Loucy (cell line): ENCODE measurements at regions not wholly inside any gene's neighbourhood (a gene's known extent, or its start where the extent isn't known, plus 50 kb on each side); places are given as distances from the start of the nearest gene placed in this dataset.

Experiments used
- H2AFZ ChIP-seq: fragments of 200-600 bp; sonication (generic); 2 replicates; pipeline ENCODE4 v1.6.0; 2016; ENCODE audit warnings: antibody characterized with exemption, mild to moderate bottlenecking, low read length, moderate library complexity
- H3F3A ChIP-seq: fragments of 200-600 bp; 2 replicates; pipeline ENCODE4 v1.6.0; 2016; ENCODE audit warnings: antibody characterized with exemption, low read depth, mild to moderate bottlenecking
- H3K27me3 ChIP-seq: fragments of 200-600 bp; sonication (generic); 2 replicates; pipeline ENCODE4 v1.6.1; 2014; ENCODE audit warnings: low read length, mild to moderate bottlenecking; ENCODE audit not compliant: insufficient read depth, poor library complexity, severe bottlenecking
- H3K36me3 ChIP-seq: fragments of 200-600 bp; sonication (generic); 2 replicates; pipeline ENCODE4 v1.6.1; 2016; ENCODE audit warnings: low read length; ENCODE audit not compliant: insufficient read depth
- H3K4me1 ChIP-seq: fragments of 200-600 bp; sonication (generic); 2 replicates; pipeline ENCODE4 v1.5.1; 2014; ENCODE audit warnings: low read length, mild to moderate bottlenecking; ENCODE audit not compliant: insufficient read depth, poor library complexity, severe bottlenecking
- H3K4me2 ChIP-seq: fragments of 200-600 bp; sonication (generic); 2 replicates; pipeline ENCODE4 v1.6.0; 2014; ENCODE audit warnings: antibody characterized with exemption, low read length, low read depth, mild to moderate bottlenecking; ENCODE audit not compliant: poor library complexity, severe bottlenecking
- H3K4me3 ChIP-seq: fragments of 200-600 bp; sonication (generic); 2 replicates; pipeline ENCODE4 v1.5.1; 2014; ENCODE audit warnings: low read length, mild to moderate bottlenecking, mixed read lengths; ENCODE audit not compliant: poor library complexity, severe bottlenecking
- H3K79me2 ChIP-seq: fragments of 200-600 bp; sonication (generic); 2 replicates; pipeline ENCODE4 v1.6.1; 2014; ENCODE audit warnings: low read length; ENCODE audit not compliant: insufficient read depth
- H3K9ac ChIP-seq: fragments of 200-600 bp; sonication (generic); 2 replicates; pipeline ENCODE4 v1.6.0; 2014; ENCODE audit warnings: mild to moderate bottlenecking, low read depth, low read length, moderate library complexity; ENCODE audit not compliant: poor library complexity, severe bottlenecking
- H3K9me2 ChIP-seq: fragments of 200-600 bp; sonication (generic); replicated peaks from 2 replicates; pipeline ENCODE4 v1.6.1; 2016; ENCODE audit warnings: low read depth, low read length, mixed read lengths
- H3K9me3 ChIP-seq: fragments of 200-600 bp; sonication (generic); 2 replicates; pipeline ENCODE4 v1.6.1; 2014; ENCODE audit warnings: mild to moderate bottlenecking, antibody characterized with exemption, low read length, low read depth; ENCODE audit not compliant: insufficient read depth
- H4K20me1 ChIP-seq: fragments of 200-600 bp; sonication (generic); 2 replicates; pipeline ENCODE4 v1.6.0; 2014; ENCODE audit warnings: antibody characterized with exemption, low read length, mild to moderate bottlenecking; ENCODE audit not compliant: insufficient read depth, poor library complexity, severe bottlenecking
- EZH2phosphoT487 ChIP-seq: fragments of 200-600 bp; IDR thresholded peaks from 2 replicates; pipeline ENCODE4 v1.6.1; 2018; ENCODE audit warnings: antibody characterized with exemption, mild to moderate bottlenecking, moderate library complexity, borderline replicate concordance
- TF ChIP-seq, protein P1 (sequence below): fragments of 200-600 bp; sonication (generic); conservative IDR thresholded peaks from 2 replicates; pipeline ENCODE4 v1.5.1; 2014; ENCODE audit warnings: mild to moderate bottlenecking, antibody characterized with exemption, low read length

DNA sequence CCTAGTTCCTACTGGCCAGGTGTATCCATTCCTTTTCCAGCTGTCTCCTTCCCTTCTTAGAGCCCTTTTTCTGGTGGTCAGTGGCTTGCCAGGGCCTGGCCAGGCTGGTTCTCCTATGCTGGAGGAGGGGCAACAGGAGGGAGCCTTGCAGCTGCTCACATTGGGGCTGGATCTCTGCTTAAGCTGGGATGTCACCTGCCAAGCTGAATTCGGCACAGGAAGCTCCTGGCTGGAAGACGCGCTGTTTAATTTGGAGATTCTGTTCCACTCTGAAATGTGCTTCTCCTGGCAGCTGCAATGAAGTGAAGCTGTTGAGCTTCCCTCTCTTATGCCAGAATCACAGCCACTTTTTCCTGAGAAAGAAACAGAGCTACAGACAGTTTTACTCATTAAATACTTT, 56.0 kb upstream of the POU3F1 start:
- Histone ChIP-seq H3K9me3 (no peaks in the 10 kb centered on the region), H3K36me3 (no peaks in the 10 kb centered on the region), H3K79me2 (no peaks in the 10 kb centered on the region), H3K4me1 (no peaks in the 10 kb centered on the region), H3K9me2 (no peaks in the 10 kb centered on the region), H3K4me3 (no peak overlapping the region), H3K27me3 (no peaks in the 10 kb centered on the region), H3K9ac (no peak overlapping the region), H2AFZ (no peak overlapping the region), H3F3A (no peaks in the 10 kb centered on the region), H4K20me1 (no peaks in the 10 kb centered on the region), H3K4me2 (no peak overlapping the region)
- TF ChIP-seq EZH2phosphoT487: no peak
- TF ChIP-seq, protein P1, sequence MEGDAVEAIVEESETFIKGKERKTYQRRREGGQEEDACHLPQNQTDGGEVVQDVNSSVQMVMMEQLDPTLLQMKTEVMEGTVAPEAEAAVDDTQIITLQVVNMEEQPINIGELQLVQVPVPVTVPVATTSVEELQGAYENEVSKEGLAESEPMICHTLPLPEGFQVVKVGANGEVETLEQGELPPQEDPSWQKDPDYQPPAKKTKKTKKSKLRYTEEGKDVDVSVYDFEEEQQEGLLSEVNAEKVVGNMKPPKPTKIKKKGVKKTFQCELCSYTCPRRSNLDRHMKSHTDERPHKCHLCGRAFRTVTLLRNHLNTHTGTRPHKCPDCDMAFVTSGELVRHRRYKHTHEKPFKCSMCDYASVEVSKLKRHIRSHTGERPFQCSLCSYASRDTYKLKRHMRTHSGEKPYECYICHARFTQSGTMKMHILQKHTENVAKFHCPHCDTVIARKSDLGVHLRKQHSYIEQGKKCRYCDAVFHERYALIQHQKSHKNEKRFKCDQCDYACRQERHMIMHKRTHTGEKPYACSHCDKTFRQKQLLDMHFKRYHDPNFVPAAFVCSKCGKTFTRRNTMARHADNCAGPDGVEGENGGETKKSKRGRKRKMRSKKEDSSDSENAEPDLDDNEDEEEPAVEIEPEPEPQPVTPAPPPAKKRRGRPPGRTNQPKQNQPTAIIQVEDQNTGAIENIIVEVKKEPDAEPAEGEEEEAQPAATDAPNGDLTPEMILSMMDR: no peak

DNA sequence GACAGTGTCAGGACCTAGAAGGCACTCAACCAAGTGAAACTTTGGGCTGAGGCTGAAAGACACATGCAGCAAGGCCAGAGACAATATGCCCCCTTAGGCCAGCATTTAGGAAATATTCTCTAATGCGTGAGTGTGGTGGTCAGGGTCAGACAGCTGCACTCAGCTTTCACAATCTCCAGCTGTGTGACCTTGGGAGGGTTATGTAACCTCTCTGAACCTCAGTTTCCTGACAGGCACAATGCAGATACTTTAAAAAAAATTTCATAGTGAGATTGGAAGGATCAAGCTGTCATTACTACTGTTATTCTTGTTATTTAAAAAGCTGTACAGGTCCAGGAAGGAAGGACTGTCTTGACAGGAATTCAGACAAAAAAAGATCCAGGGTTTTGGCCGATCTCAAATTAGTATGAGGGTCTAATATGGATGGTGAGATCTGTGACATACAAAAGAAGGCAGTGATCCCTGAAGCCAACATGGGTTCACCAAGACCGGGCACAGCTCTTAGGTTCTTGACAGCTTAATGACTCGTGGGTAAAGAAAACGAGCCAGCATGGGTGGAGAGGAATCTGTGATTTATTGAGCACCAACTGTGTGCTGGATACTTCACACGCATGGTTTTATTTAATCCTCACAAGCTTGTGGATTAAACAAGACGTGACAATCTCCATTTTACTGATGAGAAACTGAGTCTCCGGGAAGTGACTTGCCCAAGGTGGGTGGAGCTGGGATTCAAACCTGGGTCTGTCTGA, 54.6 kb upstream of the POU3F1 start:
- no peaks in the 10 kb centered on the region for H3K27me3 ChIP-seq
- TF ChIP-seq EZH2phosphoT487: no peak
- TF ChIP-seq, protein P1: no peak
- no peaks in the 10 kb centered on the region for H3K9me3 ChIP-seq
- no peaks in the 10 kb centered on the region for H3K4me1 ChIP-seq
- H3K36me3 ChIP-seq: no peaks in the 10 kb centered on the region
- H4K20me1 ChIP-seq: no peaks in the 10 kb centered on the region
- H3K79me2 ChIP-seq: no peaks in the 10 kb centered on the region
- H3K9me2 ChIP-seq: no peaks in the 10 kb centered on the region
- no peak overlapping the region for H2AFZ ChIP-seq
- H3K9ac ChIP-seq: no peak overlapping the region
- no peak overlapping the region for H3K4me3 ChIP-seq
- no peaks in the 10 kb centered on the region for H3F3A ChIP-seq
- no peak overlapping the region for H3K4me2 ChIP-seq

DNA sequence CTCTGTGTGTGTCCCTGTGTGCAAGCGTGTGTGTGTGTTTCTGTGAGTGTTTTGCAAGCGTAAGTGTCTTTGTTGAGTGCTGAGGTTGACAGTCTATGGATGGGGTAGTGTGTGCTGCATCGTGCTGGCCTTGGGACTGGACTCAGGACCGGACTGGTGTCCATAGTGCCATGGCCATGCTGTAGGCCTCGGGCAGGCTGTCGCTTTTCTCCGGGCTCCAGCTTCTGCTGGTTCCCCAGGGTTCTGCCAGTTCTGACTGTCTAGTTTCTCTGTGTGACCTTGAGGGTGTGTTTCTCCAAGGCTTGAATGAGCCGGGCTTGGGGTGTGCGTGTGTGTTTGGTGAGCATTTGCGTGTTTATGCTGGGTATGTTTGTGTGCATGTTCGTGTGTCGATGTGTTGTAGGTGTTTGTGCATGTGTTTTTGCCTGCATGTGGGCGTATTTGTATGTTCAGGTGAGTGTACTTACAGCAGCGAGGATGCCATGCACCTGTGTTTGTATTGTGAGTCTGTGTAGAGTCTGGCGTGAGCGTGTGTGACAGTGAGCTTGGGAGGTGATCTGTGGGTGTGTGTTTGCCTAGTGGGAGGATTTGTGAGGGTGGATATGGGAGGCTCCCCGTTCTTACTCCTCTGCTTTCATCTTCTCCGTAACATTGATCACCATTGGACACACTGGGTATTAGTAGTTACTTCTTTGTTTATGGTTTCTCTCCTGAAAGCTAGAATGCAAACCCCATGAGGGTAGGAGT, 51.7 kb upstream of the POU3F1 start:
- H3K9me3 ChIP-seq: no peaks in the 10 kb centered on the region
- no peak overlapping the region for H2AFZ ChIP-seq
- no peak overlapping the region for H3K4me3 ChIP-seq
- no peak overlapping the region for H3K9ac ChIP-seq
- H4K20me1 ChIP-seq: no peaks in the 10 kb centered on the region
- H3F3A ChIP-seq: no peaks in the 10 kb centered on the region
- no peaks in the 10 kb centered on the region for H3K9me2 ChIP-seq
- H3K79me2 ChIP-seq: no peaks in the 10 kb centered on the region
- H3K36me3 ChIP-seq: no peaks in the 10 kb centered on the region
- TF ChIP-seq, protein P1: no peak
- TF ChIP-seq EZH2phosphoT487: no peak
- H3K27me3 ChIP-seq: no peaks in the 10 kb centered on the region
- H3K4me1 ChIP-seq: no peaks in the 10 kb centered on the region
- no peak overlapping the region for H3K4me2 ChIP-seq
